GM23338 (cell line): ENCODE measurements at regions not wholly inside any gene's neighbourhood (a gene's known extent, or its start where the extent isn't known, plus 50 kb on each side); places are given as distances from the start of the nearest gene placed in this dataset.

Experiments used
- CREB1 ChIP-seq: fragments of 250-450 bp; sonication (Bioruptor Pico); IDR thresholded peaks from 2 replicates; pipeline ENCODE4 v1.5.0; 2020; ENCODE audit warnings: low read depth, mild to moderate bottlenecking, moderate library complexity
- EZH2 ChIP-seq: fragments of 200-600 bp; sonication (generic); IDR thresholded peaks from one replicate; pipeline ENCODE4 v1.8.0; 2017; ENCODE audit warnings: antibody characterized with exemption, mild to moderate bottlenecking, low read depth; ENCODE audit not compliant: unreplicated experiment
- EZH2phosphoT487 ChIP-seq: fragments of 200-600 bp; sonication (generic); IDR thresholded peaks from one replicate; pipeline ENCODE4 v1.8.1; 2018; ENCODE audit warnings: antibody characterized with exemption; ENCODE audit not compliant: unreplicated experiment
- POLR2AphosphoS5 ChIP-seq: IDR thresholded peaks from 2 replicates; pipeline ENCODE4 v1.6.1; 2016; ENCODE audit warnings: antibody characterized with exemption, low read depth
- REST ChIP-seq: IDR thresholded peaks from one replicate; pipeline ENCODE4 v1.6.1; 2018; ENCODE audit warnings: antibody characterized with exemption; ENCODE audit not compliant: unreplicated experiment
- STAT1 ChIP-seq: IDR thresholded peaks from one replicate; pipeline ENCODE4 v1.6.1; 2016; ENCODE audit warnings: antibody characterized with exemption; ENCODE audit not compliant: unreplicated experiment
- ZNF114 ChIP-seq: fragments of 250-450 bp; sonication (Bioruptor Pico); IDR thresholded peaks from 2 replicates; pipeline ENCODE4 v1.5.0; 2020; ENCODE audit warnings: mild to moderate bottlenecking, moderate library complexity
- TF ChIP-seq, protein P1 (sequence below), 2 experiments: fragments of 200-600 bp in 1 of 2; sonication (generic) in 1 of 2; conservative IDR thresholded peaks; 2 replicates each; pipeline versions ENCODE4 v1.5.1 to v1.6.1; 2016 to 2017; ENCODE audit warnings: antibody characterized with exemption in 2 of 2, low read depth in 2 of 2, mild to moderate bottlenecking in 2 of 2, moderate library complexity in 1 of 2
- TF ChIP-seq, protein P2 (sequence below): IDR thresholded peaks from 2 replicates; pipeline ENCODE4 v1.6.1; 2016; ENCODE audit warnings: antibody characterized with exemption

GRCh38 chr5:159560088-159560487 is 229.8 kb upstream of the IL12B start:
- TF ChIP-seq, protein P1, sequence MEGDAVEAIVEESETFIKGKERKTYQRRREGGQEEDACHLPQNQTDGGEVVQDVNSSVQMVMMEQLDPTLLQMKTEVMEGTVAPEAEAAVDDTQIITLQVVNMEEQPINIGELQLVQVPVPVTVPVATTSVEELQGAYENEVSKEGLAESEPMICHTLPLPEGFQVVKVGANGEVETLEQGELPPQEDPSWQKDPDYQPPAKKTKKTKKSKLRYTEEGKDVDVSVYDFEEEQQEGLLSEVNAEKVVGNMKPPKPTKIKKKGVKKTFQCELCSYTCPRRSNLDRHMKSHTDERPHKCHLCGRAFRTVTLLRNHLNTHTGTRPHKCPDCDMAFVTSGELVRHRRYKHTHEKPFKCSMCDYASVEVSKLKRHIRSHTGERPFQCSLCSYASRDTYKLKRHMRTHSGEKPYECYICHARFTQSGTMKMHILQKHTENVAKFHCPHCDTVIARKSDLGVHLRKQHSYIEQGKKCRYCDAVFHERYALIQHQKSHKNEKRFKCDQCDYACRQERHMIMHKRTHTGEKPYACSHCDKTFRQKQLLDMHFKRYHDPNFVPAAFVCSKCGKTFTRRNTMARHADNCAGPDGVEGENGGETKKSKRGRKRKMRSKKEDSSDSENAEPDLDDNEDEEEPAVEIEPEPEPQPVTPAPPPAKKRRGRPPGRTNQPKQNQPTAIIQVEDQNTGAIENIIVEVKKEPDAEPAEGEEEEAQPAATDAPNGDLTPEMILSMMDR (conservative IDR thresholded peaks at IDR 0.05; ENCODE audit: low read depth in 2 of 2): no peak
- TF ChIP-seq POLR2AphosphoS5 (no peak), CREB1 (no peak), EZH2 (no peak), REST (no peak), EZH2phosphoT487 (no peak), ZNF114 (no peak), STAT1 (no peak)
- TF ChIP-seq, protein P2, sequence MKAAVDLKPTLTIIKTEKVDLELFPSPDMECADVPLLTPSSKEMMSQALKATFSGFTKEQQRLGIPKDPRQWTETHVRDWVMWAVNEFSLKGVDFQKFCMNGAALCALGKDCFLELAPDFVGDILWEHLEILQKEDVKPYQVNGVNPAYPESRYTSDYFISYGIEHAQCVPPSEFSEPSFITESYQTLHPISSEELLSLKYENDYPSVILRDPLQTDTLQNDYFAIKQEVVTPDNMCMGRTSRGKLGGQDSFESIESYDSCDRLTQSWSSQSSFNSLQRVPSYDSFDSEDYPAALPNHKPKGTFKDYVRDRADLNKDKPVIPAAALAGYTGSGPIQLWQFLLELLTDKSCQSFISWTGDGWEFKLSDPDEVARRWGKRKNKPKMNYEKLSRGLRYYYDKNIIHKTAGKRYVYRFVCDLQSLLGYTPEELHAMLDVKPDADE: no peak
